Colonic mucosa (tissue), 4 donors: ENCODE measurements at regions not wholly inside any gene's neighbourhood (a gene's known extent, or its start where the extent isn't known, plus 50 kb on each side); places are given as distances from the start of the nearest gene placed in this dataset.

Source experiments
- DNase-seq: peaks from one replicate; pipeline ENCODE4 v3.0.0-alpha.2; 2020
- H3K27ac ChIP-seq: fragments of 200-600 bp; one replicate; pipeline ENCODE4 v1.8.0; 2021
- H3K27me3 ChIP-seq: fragments of 200-600 bp; one replicate; pipeline ENCODE4 v1.8.0; 2021
- H3K36me3 ChIP-seq: fragments of 200-600 bp; one replicate; pipeline ENCODE4 v1.8.0; 2021
- H3K4me1 ChIP-seq: fragments of 200-600 bp; one replicate; pipeline ENCODE4 v1.8.0; 2021; ENCODE audit warnings: mild to moderate bottlenecking
- H3K4me3 ChIP-seq: fragments of 200-600 bp; one replicate; pipeline ENCODE4 v1.8.0; 2021
- H3K9ac ChIP-seq, 2 donors: one replicate each; pipeline ENCODE4 v1.7.0; 2013; ENCODE audit warnings: control low read depth in 2 of 2, low read depth in 2 of 2, low read length in 2 of 2
- H3K9me3 ChIP-seq: fragments of 200-600 bp; one replicate; pipeline ENCODE4 v1.8.0; 2021
- intact Hi-C: fragments of 100-400 bp; cut with DNase I; formaldehyde crosslinking; loops from one replicate; pipeline ENCODE4 v1.14.1; 2022
- TF ChIP-seq, protein P1 (sequence below): fragments of 200-600 bp; IDR thresholded peaks from one replicate; pipeline ENCODE4 v1.8.0; 2022; ENCODE audit warnings: antibody characterized with exemption, mild to moderate bottlenecking
- donor health status: healthy.
- donor health status: DM: no; HTN: no; CAD: no.
- donor health status: DM: no; HTN: no; CAD: no.

DNA sequence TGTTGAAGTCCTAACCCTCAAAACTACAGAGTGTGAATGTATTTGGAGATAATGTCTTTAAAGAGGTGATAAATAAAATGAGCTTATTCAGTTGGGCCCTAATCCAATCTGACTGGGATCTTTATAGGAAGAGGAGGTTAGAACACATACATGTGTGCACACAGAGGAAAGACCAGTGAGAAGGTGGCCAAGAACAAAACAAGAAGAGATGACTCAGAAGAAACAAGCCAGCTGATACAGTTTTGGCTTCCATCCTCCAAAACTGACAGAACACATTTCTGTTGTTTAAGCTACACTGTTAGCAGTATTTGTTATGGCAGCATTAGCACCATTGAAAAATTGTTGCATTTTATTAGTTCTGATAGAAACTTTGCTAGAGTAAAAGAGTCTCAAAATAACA, 609.3 kb upstream of the IMPG1 start:
- no peaks in the 10 kb centered on the region for H3K27me3 ChIP-seq
- no peak overlapping the region for H3K9ac ChIP-seq
- H3K4me1 ChIP-seq: no peaks in the 10 kb centered on the region
- no peak for DNase-seq
- H3K9me3 ChIP-seq: no peaks in the 10 kb centered on the region
- H3K27ac ChIP-seq: no peak overlapping the region
- TF ChIP-seq, protein P1, sequence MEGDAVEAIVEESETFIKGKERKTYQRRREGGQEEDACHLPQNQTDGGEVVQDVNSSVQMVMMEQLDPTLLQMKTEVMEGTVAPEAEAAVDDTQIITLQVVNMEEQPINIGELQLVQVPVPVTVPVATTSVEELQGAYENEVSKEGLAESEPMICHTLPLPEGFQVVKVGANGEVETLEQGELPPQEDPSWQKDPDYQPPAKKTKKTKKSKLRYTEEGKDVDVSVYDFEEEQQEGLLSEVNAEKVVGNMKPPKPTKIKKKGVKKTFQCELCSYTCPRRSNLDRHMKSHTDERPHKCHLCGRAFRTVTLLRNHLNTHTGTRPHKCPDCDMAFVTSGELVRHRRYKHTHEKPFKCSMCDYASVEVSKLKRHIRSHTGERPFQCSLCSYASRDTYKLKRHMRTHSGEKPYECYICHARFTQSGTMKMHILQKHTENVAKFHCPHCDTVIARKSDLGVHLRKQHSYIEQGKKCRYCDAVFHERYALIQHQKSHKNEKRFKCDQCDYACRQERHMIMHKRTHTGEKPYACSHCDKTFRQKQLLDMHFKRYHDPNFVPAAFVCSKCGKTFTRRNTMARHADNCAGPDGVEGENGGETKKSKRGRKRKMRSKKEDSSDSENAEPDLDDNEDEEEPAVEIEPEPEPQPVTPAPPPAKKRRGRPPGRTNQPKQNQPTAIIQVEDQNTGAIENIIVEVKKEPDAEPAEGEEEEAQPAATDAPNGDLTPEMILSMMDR: no peak
- no peaks in the 10 kb centered on the region for H3K36me3 ChIP-seq
- intact Hi-C loops: no loop called here
- H3K4me3 ChIP-seq: no peak overlapping the region

DNA sequence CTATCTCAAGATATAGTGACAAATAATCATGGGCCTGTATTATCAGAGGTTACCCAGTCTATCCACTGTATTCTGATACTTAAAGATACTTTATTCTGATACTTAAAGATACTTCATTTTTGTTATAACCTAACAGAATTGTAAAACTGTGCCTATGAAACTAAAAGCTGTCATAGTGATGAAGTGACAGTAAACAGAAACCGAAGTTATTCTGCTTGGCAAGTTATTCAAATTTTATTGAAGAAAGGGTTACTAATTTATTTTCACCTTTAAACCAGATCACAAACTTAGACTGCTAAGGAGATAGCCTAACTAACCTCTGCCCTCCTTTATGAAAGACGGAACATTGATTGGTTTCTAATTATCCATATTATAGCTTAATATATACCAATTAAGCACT, 604.6 kb upstream of the IMPG1 start:
- H3K27ac ChIP-seq: no peak overlapping the region
- no peak for DNase-seq
- intact Hi-C loops: no loop called here
- no peaks in the 10 kb centered on the region for H3K36me3 ChIP-seq
- H3K9me3 ChIP-seq: no peaks in the 10 kb centered on the region
- no peak overlapping the region for H3K9ac ChIP-seq
- no peaks in the 10 kb centered on the region for H3K4me1 ChIP-seq
- no peak overlapping the region for H3K4me3 ChIP-seq
- TF ChIP-seq, protein P1: no peak
- no peaks in the 10 kb centered on the region for H3K27me3 ChIP-seq

DNA sequence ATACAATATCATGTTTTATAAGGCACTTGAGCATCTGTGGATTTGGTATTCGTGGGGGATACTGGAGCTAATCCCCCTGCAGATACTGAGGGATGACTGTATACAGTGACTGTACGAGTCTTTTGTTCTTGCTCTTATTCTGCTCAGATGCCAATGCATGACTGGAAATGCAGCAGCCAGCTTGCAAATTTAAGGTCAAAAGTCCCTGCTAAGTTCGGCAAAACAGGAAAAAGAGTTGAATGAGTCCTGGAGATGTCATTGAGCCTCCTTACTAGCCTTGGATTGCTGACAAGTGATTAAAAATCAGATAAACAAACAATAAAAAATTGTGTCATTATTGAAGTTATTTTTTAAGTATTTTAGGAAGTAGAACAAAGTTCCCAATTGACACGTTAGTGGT, 599.3 kb upstream of the IMPG1 start:
- intact Hi-C loops: no loop called here
- no peak for DNase-seq
- Histone ChIP-seq H3K9me3 (no peaks in the 10 kb centered on the region), H3K4me3 (no peak overlapping the region), H3K27ac (no peak overlapping the region), H3K27me3 (no peaks in the 10 kb centered on the region), H3K36me3 (no peaks in the 10 kb centered on the region), H3K9ac (no peak overlapping the region), H3K4me1 (no peaks in the 10 kb centered on the region)
- TF ChIP-seq, protein P1: no peak

DNA sequence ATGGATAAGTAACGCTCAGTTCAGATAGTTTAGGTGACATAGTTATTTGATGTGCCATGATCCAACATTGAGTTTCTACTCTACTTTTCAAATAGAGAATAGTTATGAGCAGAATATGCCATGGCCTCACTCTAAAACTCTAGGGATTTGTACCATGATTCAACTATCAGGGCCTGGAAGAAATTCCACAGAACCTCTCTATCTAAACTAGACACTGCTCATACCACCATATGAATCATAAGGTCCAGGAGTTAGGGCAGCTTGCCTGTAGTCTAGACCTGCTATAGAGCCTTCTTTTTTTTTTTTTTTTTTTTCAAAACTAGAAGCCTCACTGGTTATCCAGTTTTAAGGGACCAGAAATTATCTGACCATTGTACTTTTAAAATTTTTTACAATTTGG, 571.8 kb upstream of the IMPG1 start:
- no peaks in the 10 kb centered on the region for H3K4me1 ChIP-seq
- no peaks in the 10 kb centered on the region for H3K27me3 ChIP-seq
- intact Hi-C loops: no loop called here
- H3K9ac ChIP-seq: no peak overlapping the region
- DNase-seq: no peak
- H3K4me3 ChIP-seq: no peak overlapping the region
- H3K9me3 ChIP-seq: no peaks in the 10 kb centered on the region
- no peak overlapping the region for H3K27ac ChIP-seq
- no peaks in the 10 kb centered on the region for H3K36me3 ChIP-seq
- TF ChIP-seq, protein P1: no peak

DNA sequence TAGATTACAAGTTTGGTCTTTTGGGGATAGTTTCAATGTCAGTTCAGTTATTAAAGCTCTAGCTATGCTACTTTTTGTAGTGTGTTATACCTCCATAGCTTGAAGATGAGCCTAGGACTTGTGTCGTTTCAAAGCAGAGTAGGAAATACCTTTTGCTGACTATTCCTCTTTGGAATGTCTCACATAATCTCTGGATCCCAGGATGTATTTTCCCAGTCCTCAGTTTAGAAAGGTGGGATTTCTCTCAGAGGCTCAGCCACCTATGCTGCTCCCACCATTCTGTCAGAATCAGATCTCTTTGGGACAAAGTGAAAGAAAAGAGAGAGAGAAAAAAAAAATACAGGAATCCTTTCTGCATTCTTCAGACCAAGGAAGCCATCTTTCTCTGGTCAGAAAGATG, 567.5 kb upstream of the IMPG1 start:
- Histone ChIP-seq H3K9me3 (no peaks in the 10 kb centered on the region), H3K4me1 (no peaks in the 10 kb centered on the region), H3K36me3 (no peaks in the 10 kb centered on the region), H3K27me3 (no peaks in the 10 kb centered on the region), H3K9ac (no peak overlapping the region), H3K27ac (no peak overlapping the region), H3K4me3 (no peak overlapping the region)
- TF ChIP-seq, protein P1: no peak
- DNase-seq: no peak
- intact Hi-C loops: no loop called here

DNA sequence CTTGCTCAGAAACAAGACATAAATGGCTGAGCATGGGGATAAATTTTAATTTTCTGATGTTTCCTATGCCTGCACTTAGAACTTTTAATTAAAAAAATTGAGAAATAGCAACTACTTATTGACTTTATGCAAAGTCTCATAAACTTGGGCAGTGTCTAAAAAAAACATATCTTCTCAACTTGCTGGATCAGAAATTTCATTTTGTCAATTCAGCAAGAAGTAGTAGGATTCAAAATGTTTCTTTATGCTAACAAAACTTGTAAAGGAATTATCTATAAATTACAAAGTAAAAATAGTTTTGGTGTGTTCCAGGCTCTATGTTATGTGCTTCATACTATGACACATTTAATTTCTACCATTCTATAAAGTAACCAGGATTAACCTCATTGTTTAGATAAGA, 562.2 kb upstream of the IMPG1 start:
- H3K36me3 ChIP-seq: no peaks in the 10 kb centered on the region
- no peak overlapping the region for H3K27ac ChIP-seq
- H3K4me1 ChIP-seq: no peaks in the 10 kb centered on the region
- intact Hi-C loops: no loop called here
- H3K9me3 ChIP-seq: no peaks in the 10 kb centered on the region
- H3K9ac ChIP-seq: no peak overlapping the region
- no peak overlapping the region for H3K4me3 ChIP-seq
- H3K27me3 ChIP-seq: no peaks in the 10 kb centered on the region
- no peak for DNase-seq
- TF ChIP-seq, protein P1: no peak
